Loucy (cell line): ENCODE measurements at regions not wholly inside any gene's neighbourhood (a gene's known extent, or its start where the extent isn't known, plus 50 kb on each side); places are given as distances from the start of the nearest gene placed in this dataset.
"Not testable (repeated sequence)": the region's sequence is repeated elsewhere in the genome, so short reads cannot be mapped to it uniquely, and the experiment has no call there.

Experiments used
- H2AFZ ChIP-seq: fragments of 200-600 bp; sonication (generic); 2 replicates; pipeline ENCODE4 v1.6.0; 2016; ENCODE audit warnings: antibody characterized with exemption, mild to moderate bottlenecking, low read length, moderate library complexity
- H3F3A ChIP-seq: fragments of 200-600 bp; 2 replicates; pipeline ENCODE4 v1.6.0; 2016; ENCODE audit warnings: antibody characterized with exemption, low read depth, mild to moderate bottlenecking
- H3K27me3 ChIP-seq: fragments of 200-600 bp; sonication (generic); 2 replicates; pipeline ENCODE4 v1.6.1; 2014; ENCODE audit warnings: low read length, mild to moderate bottlenecking; ENCODE audit not compliant: insufficient read depth, poor library complexity, severe bottlenecking
- H3K36me3 ChIP-seq: fragments of 200-600 bp; sonication (generic); 2 replicates; pipeline ENCODE4 v1.6.1; 2016; ENCODE audit warnings: low read length; ENCODE audit not compliant: insufficient read depth
- H3K4me1 ChIP-seq: fragments of 200-600 bp; sonication (generic); 2 replicates; pipeline ENCODE4 v1.5.1; 2014; ENCODE audit warnings: low read length, mild to moderate bottlenecking; ENCODE audit not compliant: insufficient read depth, poor library complexity, severe bottlenecking
- H3K4me2 ChIP-seq: fragments of 200-600 bp; sonication (generic); 2 replicates; pipeline ENCODE4 v1.6.0; 2014; ENCODE audit warnings: antibody characterized with exemption, low read length, low read depth, mild to moderate bottlenecking; ENCODE audit not compliant: poor library complexity, severe bottlenecking
- H3K4me3 ChIP-seq: fragments of 200-600 bp; sonication (generic); 2 replicates; pipeline ENCODE4 v1.5.1; 2014; ENCODE audit warnings: low read length, mild to moderate bottlenecking, mixed read lengths; ENCODE audit not compliant: poor library complexity, severe bottlenecking
- H3K79me2 ChIP-seq: fragments of 200-600 bp; sonication (generic); 2 replicates; pipeline ENCODE4 v1.6.1; 2014; ENCODE audit warnings: low read length; ENCODE audit not compliant: insufficient read depth
- H3K9ac ChIP-seq: fragments of 200-600 bp; sonication (generic); 2 replicates; pipeline ENCODE4 v1.6.0; 2014; ENCODE audit warnings: mild to moderate bottlenecking, low read depth, low read length, moderate library complexity; ENCODE audit not compliant: poor library complexity, severe bottlenecking
- H3K9me2 ChIP-seq: fragments of 200-600 bp; sonication (generic); replicated peaks from 2 replicates; pipeline ENCODE4 v1.6.1; 2016; ENCODE audit warnings: low read depth, low read length, mixed read lengths
- H3K9me3 ChIP-seq: fragments of 200-600 bp; sonication (generic); 2 replicates; pipeline ENCODE4 v1.6.1; 2014; ENCODE audit warnings: mild to moderate bottlenecking, antibody characterized with exemption, low read length, low read depth; ENCODE audit not compliant: insufficient read depth
- H4K20me1 ChIP-seq: fragments of 200-600 bp; sonication (generic); 2 replicates; pipeline ENCODE4 v1.6.0; 2014; ENCODE audit warnings: antibody characterized with exemption, low read length, mild to moderate bottlenecking; ENCODE audit not compliant: insufficient read depth, poor library complexity, severe bottlenecking
- CTCF ChIP-seq: fragments of 200-600 bp; sonication (generic); conservative IDR thresholded peaks from 2 replicates; pipeline ENCODE4 v1.5.1; 2014; ENCODE audit warnings: mild to moderate bottlenecking, antibody characterized with exemption, low read length
- EZH2phosphoT487 ChIP-seq: fragments of 200-600 bp; IDR thresholded peaks from 2 replicates; pipeline ENCODE4 v1.6.1; 2018; ENCODE audit warnings: antibody characterized with exemption, mild to moderate bottlenecking, moderate library complexity, borderline replicate concordance

GRCh38 chr15:58361273-58361759, 70.5 kb upstream of the LIPC start:
- no peaks in the 10 kb centered on the region for H4K20me1 ChIP-seq
- no peak overlapping the region for H3K4me3 ChIP-seq
- H3K27me3 ChIP-seq: no peaks in the 10 kb centered on the region
- no peaks in the 10 kb centered on the region for H3K36me3 ChIP-seq
- H3K4me1 ChIP-seq: peaks cover 32% of the 10 kb centered on the region
- no peak overlapping the region for H3K4me2 ChIP-seq
- no peak overlapping the region for H3K9ac ChIP-seq
- no peaks in the 10 kb centered on the region for H3K9me2 ChIP-seq
- no peak overlapping the region for H2AFZ ChIP-seq
- H3K79me2 ChIP-seq: no peaks in the 10 kb centered on the region
- no peaks in the 10 kb centered on the region for H3F3A ChIP-seq
- no peaks in the 10 kb centered on the region; the same call in 1 of the 2 replicates for H3K9me3 ChIP-seq
- no peak for TF ChIP-seq CTCF
- no peak for TF ChIP-seq EZH2phosphoT487

- H3K9ac ChIP-seq: peak overlapping the region; percentile 5
- TF ChIP-seq CTCF: no peak
- TF ChIP-seq EZH2phosphoT487: no peak
- no peaks in the 10 kb centered on the region for H4K20me1 ChIP-seq
- no peaks in the 10 kb centered on the region for H3K79me2 ChIP-seq
- no peak overlapping the region for H3K4me3 ChIP-seq
- H3K27me3 ChIP-seq: no peaks in the 10 kb centered on the region
- no peaks in the 10 kb centered on the region for H3K9me2 ChIP-seq
- no peaks in the 10 kb centered on the region for H3K36me3 ChIP-seq
- H2AFZ ChIP-seq: no peak overlapping the region
- peak overlapping the region; percentile 33 for H3K4me2 ChIP-seq
- no peaks in the 10 kb centered on the region; the same call in 1 of the 2 replicates for H3K9me3 ChIP-seq
- H3K4me1 ChIP-seq: peaks cover 30% of the 10 kb centered on the region
- no peaks in the 10 kb centered on the region for H3F3A ChIP-seq
Observed at GRCh38 chr15:58362262-58362922, 69.4 kb upstream of the LIPC start.

- H3F3A ChIP-seq, H3K9me3 ChIP-seq, H3K9me2 ChIP-seq, H3K27me3 ChIP-seq, H4K20me1 ChIP-seq, H3K4me3 ChIP-seq, H3K79me2 ChIP-seq, H2AFZ ChIP-seq, H3K36me3 ChIP-seq: not testable (repeated sequence)
- H3K4me2 ChIP-seq: peak overlapping the region; percentile 33
- peak overlapping the region; percentile 5 for H3K9ac ChIP-seq
- peaks cover 22% of the 10 kb centered on the region for H3K4me1 ChIP-seq
Observed at GRCh38 chr15:58363118-58363517, 68.7 kb upstream of the LIPC start.

- H3K9ac ChIP-seq: not testable (repeated sequence)
- H3K4me2 ChIP-seq: peak overlapping the region; percentile 33
- H3K4me1 ChIP-seq: peaks cover 17% of the 10 kb centered on the region
Observed at GRCh38 chr15:58363673-58364072, 68.1 kb upstream of the LIPC start.

GRCh38 chr15:58365098-58365497, 66.7 kb upstream of the LIPC start:
- H3K9me3 ChIP-seq, H3F3A ChIP-seq, H3K79me2 ChIP-seq, H3K9me2 ChIP-seq, H3K9ac ChIP-seq, H3K36me3 ChIP-seq, H3K4me3 ChIP-seq, H3K4me2 ChIP-seq, H4K20me1 ChIP-seq, H3K27me3 ChIP-seq, H2AFZ ChIP-seq: not testable (repeated sequence)
- peaks cover 17% of the 10 kb centered on the region for H3K4me1 ChIP-seq

More at GRCh38 chr15:58363673-58364072, 68.1 kb upstream of the LIPC start:
- H3F3A ChIP-seq, H3K79me2 ChIP-seq, H3K9me2 ChIP-seq, H3K9me3 ChIP-seq, H3K36me3 ChIP-seq, H3K27me3 ChIP-seq, H2AFZ ChIP-seq, H4K20me1 ChIP-seq, H3K4me3 ChIP-seq: not testable (repeated sequence)
